Endothelial cell of hepatic sinusoid (primary cell): ENCODE measurements at regions not wholly inside any gene's neighbourhood (a gene's known extent, or its start where the extent isn't known, plus 50 kb on each side); places are given as distances from the start of the nearest gene placed in this dataset.

Source experiments
- in situ Hi-C: cut with HindIII; loops from 2 replicates; pipeline ENCODE4 v1.10.0; 2017; ENCODE audit warnings: low sequenced_read_pairs

- in situ Hi-C loops, result no loop called here
These were observed 189.3 kb upstream of the VGLL2 start for GRCh38 chr6:117076076-117076475.

DNA sequence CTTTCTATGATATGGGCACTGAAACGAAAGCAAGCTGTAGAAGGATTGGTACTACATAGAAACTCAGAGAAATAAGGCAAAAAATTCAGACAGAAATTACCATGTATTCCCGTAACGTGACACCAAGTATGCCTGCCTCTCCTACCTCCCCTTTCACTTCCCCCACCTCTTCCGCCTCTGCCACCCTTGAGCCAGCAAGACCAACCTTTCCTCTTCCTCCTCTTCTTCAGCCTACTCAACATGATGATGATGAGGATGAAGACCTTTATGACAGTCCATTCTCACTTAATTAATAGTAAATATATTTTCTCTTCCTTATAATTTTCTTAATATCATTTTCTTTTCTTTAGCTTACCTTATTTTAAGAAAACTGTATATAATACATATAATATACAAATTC is 188.1 kb upstream of the VGLL2 start:
- in situ Hi-C loops, result no loop called here

- in situ Hi-C loops, result no loop called here
These were observed 186.7 kb upstream of the VGLL2 start for GRCh38 chr6:117078624-117079023.

DNA sequence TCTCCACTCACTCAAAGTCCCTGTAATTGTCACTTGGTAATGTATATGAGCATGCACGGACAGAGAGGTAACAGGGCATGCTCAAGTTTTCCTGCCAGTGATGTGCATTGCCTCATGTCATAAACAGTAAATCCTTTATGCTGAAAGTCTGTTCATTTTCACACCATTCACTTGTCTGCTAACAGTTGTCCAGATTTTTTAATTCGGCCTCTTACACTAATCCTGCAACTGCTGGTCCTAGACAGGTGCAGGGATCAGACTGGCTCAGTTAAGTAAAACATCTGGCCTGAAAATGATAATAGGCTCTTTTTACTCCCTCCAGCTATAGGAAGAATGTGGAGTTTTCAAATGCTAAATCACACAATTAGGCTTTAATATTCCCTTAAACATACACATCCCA is 185.4 kb upstream of the VGLL2 start:
- in situ Hi-C loops, result no loop called here

- in situ Hi-C loops, result no loop called here
These were observed 175.8 kb upstream of the VGLL2 start for GRCh38 chr6:117089604-117090003.

GRCh38 chr6:117110146-117110545 is 155.2 kb upstream of the VGLL2 start:
- in situ Hi-C loops, result no loop called here

GRCh38 chr6:117110737-117111136 is 154.6 kb upstream of the VGLL2 start:
- in situ Hi-C loops, result no loop called here

DNA sequence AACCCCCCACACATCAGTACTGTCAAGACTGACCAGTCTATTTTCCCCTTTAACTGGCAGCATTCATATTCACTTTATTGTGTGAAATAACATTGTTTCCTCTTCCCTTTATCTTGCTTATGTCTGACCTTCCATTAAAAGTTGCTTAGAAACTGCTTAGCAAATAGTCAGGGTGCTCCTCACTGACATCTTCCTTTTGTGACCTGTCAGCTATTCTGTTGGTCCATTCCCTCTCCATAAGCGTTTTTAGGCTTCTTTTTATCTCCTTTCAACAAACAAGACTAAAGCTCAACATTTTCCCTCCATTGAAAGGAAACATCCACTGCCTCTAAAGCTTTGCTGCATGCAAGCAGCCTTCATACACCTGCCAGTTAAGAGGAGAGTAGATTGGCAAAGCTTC is 147.7 kb upstream of the VGLL2 start:
- in situ Hi-C loops, result no loop called here

GRCh38 chr6:117118490-117118889 is 146.9 kb upstream of the VGLL2 start:
- in situ Hi-C loops, result no loop called here

- in situ Hi-C loops, result loop anchor here (5.0 kb wide), 1 partner anchor 46 kb away; no protein-coding TSS in a partner anchor
These were observed 139.1 kb upstream of the VGLL2 start for GRCh38 chr6:117126213-117126612.

DNA sequence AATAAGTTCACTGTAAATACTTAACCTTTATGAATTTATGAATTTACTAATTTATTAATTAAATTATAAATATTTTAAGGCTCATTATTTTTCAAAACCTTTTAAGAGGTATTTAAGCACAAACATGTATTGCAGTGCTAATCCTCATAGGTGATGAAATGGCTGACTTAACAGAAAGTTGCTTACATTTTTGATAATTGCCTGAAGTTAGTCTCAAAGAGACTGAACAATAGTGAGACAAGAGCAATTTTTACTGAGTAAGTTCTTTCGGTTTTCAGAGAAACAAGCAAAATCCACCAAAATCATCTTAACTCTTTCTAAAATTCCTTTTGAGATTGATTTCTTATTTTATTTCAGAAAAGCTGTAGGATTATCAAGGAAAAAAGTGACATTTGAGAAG is 137.3 kb upstream of the VGLL2 start:
- in situ Hi-C loops, result loop anchor here (5.0 kb wide), 1 partner anchor 44 kb away; no protein-coding TSS in a partner anchor

GRCh38 chr6:117130125-117130524 is 135.2 kb upstream of the VGLL2 start:
- in situ Hi-C loops, result no loop called here

- in situ Hi-C loops, result no loop called here
These were observed 128.7 kb upstream of the VGLL2 start for GRCh38 chr6:117136702-117137101.

- in situ Hi-C loops, result no loop called here
These were observed 127.6 kb upstream of the VGLL2 start for GRCh38 chr6:117137711-117138110.

- in situ Hi-C loops, result no loop called here
These were observed 126.9 kb upstream of the VGLL2 start for GRCh38 chr6:117138425-117138824.

GRCh38 chr6:117138920-117139319 is 126.4 kb upstream of the VGLL2 start:
- in situ Hi-C loops, result no loop called here

GRCh38 chr6:117142142-117142541 is 123.2 kb upstream of the VGLL2 start:
- in situ Hi-C loops, result no loop called here

DNA sequence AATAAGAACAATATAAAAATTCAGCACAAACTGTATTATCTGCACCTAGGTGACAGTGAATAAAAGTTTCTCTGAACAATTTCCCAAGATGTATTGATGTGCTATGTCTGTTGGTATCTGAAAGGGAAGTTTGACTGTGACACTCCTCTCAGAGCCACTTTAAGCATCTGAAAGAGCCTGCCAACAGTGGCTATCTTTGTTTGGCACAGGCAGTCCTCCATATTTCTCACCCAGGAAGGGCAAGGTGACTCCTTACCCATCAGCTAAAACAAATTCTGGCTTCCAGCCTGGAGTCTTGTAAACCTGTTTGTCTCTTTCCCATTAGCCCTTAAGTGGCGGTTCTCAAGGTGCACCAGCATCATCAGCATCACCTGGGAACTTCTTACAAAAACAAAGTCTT is 122.4 kb upstream of the VGLL2 start:
- in situ Hi-C loops, result no loop called here

- in situ Hi-C loops, result no loop called here
These were observed 121.7 kb upstream of the VGLL2 start for GRCh38 chr6:117143647-117144046.

DNA sequence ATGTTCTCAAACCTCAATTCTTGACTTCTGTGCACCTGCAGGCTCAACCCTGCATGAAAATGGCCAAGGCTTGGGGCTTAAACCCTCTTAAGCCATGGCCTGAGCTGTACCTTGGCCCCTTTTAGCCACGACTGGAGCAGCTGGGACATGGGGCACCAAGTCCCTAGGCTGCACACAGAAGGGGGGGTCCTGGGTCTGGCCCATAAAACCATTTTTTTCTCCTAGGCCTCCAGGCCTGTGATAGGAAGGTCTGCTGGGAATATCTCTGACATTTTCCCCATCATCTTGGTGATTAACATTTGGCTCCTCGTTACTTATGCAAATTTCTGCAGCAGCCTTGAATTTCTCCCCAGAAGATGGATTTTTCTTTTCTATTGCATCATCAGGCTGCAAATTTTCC is 119.4 kb upstream of the VGLL2 start:
- in situ Hi-C loops, result no loop called here

GRCh38 chr6:117149324-117149723 is 116.0 kb upstream of the VGLL2 start:
- in situ Hi-C loops, result no loop called here

DNA sequence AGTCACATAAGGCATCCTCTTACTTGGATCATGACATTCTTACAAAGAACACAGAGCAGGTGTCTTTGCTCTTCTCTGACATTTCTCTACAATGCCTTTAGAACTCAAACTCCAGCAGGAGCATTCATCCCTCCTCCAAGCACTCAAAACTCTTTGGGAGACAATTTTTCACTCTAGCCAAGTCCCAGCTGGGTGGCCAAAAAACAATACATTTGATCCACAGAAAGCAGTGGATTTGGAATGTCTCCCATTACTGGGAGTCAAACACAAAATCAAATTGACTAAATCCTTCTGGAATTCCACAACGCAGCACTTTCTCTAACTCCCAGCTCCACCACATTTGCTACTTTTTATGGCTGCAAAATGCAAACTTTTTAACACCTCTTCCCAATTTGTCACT is 108.6 kb upstream of the VGLL2 start:
- in situ Hi-C loops, result no loop called here

- in situ Hi-C loops, result no loop called here
These were observed 107.9 kb upstream of the VGLL2 start for GRCh38 chr6:117157448-117157847.
